ENCODE measurements at regions not wholly inside any gene's neighbourhood (a gene's known extent, or its start where the extent isn't known, plus 50 kb on each side); places are given as distances from the start of the nearest gene placed in this dataset.

DNA sequence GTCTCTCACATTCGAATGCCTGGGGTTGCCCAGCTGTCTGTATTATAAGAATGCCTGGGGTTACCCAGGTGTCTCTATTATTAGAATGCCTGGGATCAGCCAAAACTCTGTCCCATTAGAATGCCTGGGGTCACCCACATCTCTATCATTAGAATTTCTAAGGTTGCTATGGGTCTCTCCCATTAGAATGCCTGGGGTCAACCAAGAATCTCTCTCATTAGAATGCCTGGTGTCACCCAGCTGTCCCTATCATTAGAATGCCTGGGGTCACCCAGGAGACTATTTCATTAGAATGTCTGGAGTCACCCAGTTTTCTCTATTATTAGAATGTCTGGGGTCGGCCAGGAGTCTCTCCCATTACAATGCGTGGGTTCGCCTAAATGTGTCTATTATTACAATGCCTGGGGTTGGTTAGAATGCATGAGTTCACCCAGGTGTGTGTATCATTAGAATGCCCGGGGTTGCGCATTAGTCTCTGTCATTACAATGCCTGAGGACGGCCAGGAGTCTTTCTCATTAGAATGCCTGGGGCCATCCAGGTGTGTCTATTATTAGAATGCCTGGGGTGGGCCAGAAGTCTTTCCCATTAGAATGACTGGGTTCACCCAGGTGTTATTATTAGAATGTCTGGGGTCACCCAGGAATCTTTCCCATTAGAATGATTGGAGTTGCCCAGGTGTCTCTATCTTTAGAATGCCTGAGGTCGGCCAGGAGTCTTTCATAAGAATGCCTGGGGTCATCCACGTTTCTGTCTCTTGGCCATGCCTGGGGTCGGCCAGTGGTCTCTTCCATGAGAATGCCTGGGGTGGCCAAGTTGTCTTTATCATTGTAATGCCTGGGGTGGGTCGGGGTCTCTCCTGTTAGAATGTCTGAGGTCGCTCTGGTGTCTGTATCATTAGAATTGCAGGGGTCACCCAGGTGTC, 59.6 kb downstream of the RNF187 start:
- Mint-ChIP-seq H3K4me3 (ENCODE audit: unreplicated experiment) (no peak overlapping the region), H3K27ac (ENCODE audit: low read depth, unreplicated experiment) (no peak overlapping the region), H3K4me1 (ENCODE audit: insufficient read depth, unreplicated experiment) (no peaks in the 10 kb centered on the region), H3K27me3 (ENCODE audit: insufficient read depth, unreplicated experiment) (peaks cover 9% of the 10 kb centered on the region), H3K9me3 (ENCODE audit: unreplicated experiment) (no peaks in the 10 kb centered on the region), H3K36me3 (ENCODE audit: insufficient read depth, unreplicated experiment) (no peaks in the 10 kb centered on the region)
- POLR2A ChIA-PET: no interaction called here
- DNase-seq (ENCODE audit: unreplicated experiment): no peak
- intact Hi-C loops (cut with micrococcal nuclease): no loop called here
- TF ChIP-seq, protein P1, sequence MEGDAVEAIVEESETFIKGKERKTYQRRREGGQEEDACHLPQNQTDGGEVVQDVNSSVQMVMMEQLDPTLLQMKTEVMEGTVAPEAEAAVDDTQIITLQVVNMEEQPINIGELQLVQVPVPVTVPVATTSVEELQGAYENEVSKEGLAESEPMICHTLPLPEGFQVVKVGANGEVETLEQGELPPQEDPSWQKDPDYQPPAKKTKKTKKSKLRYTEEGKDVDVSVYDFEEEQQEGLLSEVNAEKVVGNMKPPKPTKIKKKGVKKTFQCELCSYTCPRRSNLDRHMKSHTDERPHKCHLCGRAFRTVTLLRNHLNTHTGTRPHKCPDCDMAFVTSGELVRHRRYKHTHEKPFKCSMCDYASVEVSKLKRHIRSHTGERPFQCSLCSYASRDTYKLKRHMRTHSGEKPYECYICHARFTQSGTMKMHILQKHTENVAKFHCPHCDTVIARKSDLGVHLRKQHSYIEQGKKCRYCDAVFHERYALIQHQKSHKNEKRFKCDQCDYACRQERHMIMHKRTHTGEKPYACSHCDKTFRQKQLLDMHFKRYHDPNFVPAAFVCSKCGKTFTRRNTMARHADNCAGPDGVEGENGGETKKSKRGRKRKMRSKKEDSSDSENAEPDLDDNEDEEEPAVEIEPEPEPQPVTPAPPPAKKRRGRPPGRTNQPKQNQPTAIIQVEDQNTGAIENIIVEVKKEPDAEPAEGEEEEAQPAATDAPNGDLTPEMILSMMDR (IDR thresholded peaks at IDR 0.05; ENCODE audit: unreplicated experiment): no peak
- no TSS peak for BruUV-seq (replicated peaks)
- CTCF ChIA-PET: no interaction called here

DNA sequence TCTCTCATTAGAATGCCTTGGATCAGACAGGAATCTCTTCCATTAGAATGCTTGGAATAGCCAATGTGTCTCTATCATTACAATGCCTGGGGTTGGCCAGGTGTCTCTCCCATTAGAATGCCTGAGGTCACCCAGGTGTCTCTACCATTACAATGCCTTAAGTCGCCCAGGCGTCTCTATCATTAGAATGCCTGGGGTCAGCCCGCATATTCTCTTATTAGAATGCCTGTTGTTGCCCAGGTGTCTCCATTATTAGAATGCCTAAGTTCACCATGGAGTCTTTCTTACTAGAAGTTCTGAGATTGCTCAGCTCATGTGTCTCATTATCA, 60.2 kb downstream of the RNF187 start:
- ChIA-PET POLR2A (no interaction called here), CTCF (no interaction called here)
- no peak for DNase-seq (ENCODE audit: unreplicated experiment)
- Mint-ChIP-seq H3K27ac (ENCODE audit: low read depth, unreplicated experiment) (no peak overlapping the region), H3K4me1 (ENCODE audit: insufficient read depth, unreplicated experiment) (no peaks in the 10 kb centered on the region), H3K9me3 (ENCODE audit: unreplicated experiment) (no peaks in the 10 kb centered on the region), H3K27me3 (ENCODE audit: insufficient read depth, unreplicated experiment) (peaks cover 9% of the 10 kb centered on the region), H3K36me3 (ENCODE audit: insufficient read depth, unreplicated experiment) (no peaks in the 10 kb centered on the region), H3K4me3 (ENCODE audit: unreplicated experiment) (no peak overlapping the region)
- no TSS peak for BruUV-seq (replicated peaks)
- TF ChIP-seq, protein P1 (IDR thresholded peaks at IDR 0.05; ENCODE audit: unreplicated experiment): no peak
- intact Hi-C loops (cut with micrococcal nuclease): no loop called here

DNA sequence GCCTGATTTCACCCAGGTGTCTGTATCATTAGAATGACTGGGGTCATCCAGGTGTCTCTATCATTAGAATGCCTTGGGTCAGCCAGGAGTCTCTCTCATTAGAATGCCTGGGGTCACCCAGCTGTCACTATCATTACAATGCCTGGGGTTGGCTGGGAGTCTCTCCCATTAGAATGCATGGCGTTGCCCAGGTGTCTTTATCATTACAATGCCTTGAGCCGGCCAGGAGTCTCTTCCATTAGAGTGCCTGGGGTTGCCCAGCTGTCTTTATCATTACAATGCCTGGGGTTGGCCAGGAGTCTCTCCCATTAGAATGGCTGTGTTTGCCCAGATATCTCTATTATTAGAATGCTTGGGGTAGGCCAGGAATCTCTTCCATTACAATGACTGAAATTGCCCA, 61.6 kb downstream of the RNF187 start:
- TF ChIP-seq, protein P1 (IDR thresholded peaks at IDR 0.05; ENCODE audit: unreplicated experiment): no peak
- ChIA-PET CTCF (no interaction called here), POLR2A (no interaction called here)
- no TSS peak for BruUV-seq (replicated peaks)
- intact Hi-C loops (cut with micrococcal nuclease): no loop called here
- DNase-seq (ENCODE audit: unreplicated experiment): no peak
- Mint-ChIP-seq H3K4me3 (ENCODE audit: unreplicated experiment) (no peak overlapping the region), H3K27ac (ENCODE audit: low read depth, unreplicated experiment) (no peak overlapping the region), H3K27me3 (ENCODE audit: insufficient read depth, unreplicated experiment) (peaks cover 9% of the 10 kb centered on the region), H3K4me1 (ENCODE audit: insufficient read depth, unreplicated experiment) (no peaks in the 10 kb centered on the region), H3K36me3 (ENCODE audit: insufficient read depth, unreplicated experiment) (no peaks in the 10 kb centered on the region), H3K9me3 (ENCODE audit: unreplicated experiment) (no peaks in the 10 kb centered on the region)

DNA sequence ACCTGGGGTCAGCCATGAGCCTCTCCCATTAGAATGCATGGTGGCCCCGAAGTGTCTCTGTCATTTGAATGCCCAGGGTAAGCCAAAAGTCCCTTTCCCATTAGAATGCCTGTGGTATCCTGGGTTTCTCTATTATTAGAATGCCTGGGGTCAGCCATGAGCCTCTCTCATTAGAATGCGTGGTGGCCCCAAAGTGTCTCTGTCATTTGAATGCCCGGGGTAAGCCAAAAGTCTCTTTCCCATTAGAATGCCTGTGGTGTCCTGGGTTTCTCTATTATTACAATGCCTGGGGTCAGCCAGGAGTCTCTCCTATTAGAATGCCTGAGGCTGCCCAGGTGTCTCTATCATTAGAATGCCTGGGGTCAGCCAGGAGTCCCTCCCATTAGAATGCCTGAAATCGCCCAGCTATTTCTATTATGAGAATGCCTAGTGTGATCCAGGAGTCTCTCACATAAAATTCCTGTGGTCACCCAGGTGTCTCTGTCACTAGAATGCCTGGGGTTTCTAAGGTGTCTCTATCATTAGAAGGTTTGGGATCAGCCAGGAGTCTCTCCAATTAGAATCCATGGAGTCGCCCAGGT, 65.5 kb downstream of the RNF187 start:
- intact Hi-C loops (cut with micrococcal nuclease): no loop called here
- CTCF ChIA-PET: no interaction called here
- no peak overlapping the region for H3K4me3 Mint-ChIP-seq (ENCODE audit: unreplicated experiment)
- H3K4me1 Mint-ChIP-seq (ENCODE audit: insufficient read depth, unreplicated experiment): no peaks in the 10 kb centered on the region
- no peak for DNase-seq (ENCODE audit: unreplicated experiment)
- TF ChIP-seq, protein P1 (IDR thresholded peaks at IDR 0.05; ENCODE audit: unreplicated experiment): no peak
- no peaks in the 10 kb centered on the region for H3K36me3 Mint-ChIP-seq (ENCODE audit: insufficient read depth, unreplicated experiment)
- peaks cover 15% of the 10 kb centered on the region for H3K9me3 Mint-ChIP-seq (ENCODE audit: unreplicated experiment)
- H3K27me3 Mint-ChIP-seq (ENCODE audit: insufficient read depth, unreplicated experiment): no peaks in the 10 kb centered on the region
- POLR2A ChIA-PET: no interaction called here
- H3K27ac Mint-ChIP-seq (ENCODE audit: low read depth, unreplicated experiment): no peak overlapping the region
- no TSS peak for BruUV-seq (replicated peaks)

Data from MCF 10A (cell line).